Choroid plexus epithelial cell (primary cell): ENCODE measurements at regions not wholly inside any gene's neighbourhood (a gene's known extent, or its start where the extent isn't known, plus 50 kb on each side); places are given as distances from the start of the nearest gene placed in this dataset.

Experiments
- DNase-seq: peaks from one replicate; pipeline ENCODE4 v3.0.0-alpha.2; 2010; ENCODE audit warnings: low read depth
- H3K4me3 ChIP-seq: 2 replicates; pipeline ENCODE4 v1.5.1; 2011; ENCODE audit warnings: low read depth, mild to moderate bottlenecking, control low read depth, low read length, moderate library complexity
- TF ChIP-seq, protein P1 (sequence below): conservative IDR thresholded peaks from 2 replicates; pipeline ENCODE4 v1.5.1; 2011; ENCODE audit warnings: low read depth, mild to moderate bottlenecking, control low read depth, inconsistent platforms, low read length, moderate library complexity

DNA sequence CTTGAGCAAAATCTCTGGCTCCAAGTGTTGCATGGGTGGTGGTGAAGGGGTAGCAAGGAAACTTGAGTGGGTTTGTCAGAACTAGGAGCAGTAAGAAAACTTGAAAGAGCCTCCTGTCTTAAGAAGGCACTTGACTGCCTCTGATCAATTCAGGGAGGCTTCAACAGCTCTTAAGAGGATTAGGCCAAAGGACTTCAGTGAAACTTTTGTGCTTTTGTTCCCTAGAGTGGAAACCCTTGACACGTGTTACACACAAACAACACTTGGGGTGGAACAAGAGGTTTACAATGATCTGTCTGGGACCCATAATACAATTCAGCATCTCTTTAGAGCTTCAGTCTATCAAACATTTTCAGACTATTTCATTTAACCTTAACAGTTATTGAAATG, 80.1 kb upstream of the ARMC2 start:
- no peak for DNase-seq
- TF ChIP-seq, protein P1, sequence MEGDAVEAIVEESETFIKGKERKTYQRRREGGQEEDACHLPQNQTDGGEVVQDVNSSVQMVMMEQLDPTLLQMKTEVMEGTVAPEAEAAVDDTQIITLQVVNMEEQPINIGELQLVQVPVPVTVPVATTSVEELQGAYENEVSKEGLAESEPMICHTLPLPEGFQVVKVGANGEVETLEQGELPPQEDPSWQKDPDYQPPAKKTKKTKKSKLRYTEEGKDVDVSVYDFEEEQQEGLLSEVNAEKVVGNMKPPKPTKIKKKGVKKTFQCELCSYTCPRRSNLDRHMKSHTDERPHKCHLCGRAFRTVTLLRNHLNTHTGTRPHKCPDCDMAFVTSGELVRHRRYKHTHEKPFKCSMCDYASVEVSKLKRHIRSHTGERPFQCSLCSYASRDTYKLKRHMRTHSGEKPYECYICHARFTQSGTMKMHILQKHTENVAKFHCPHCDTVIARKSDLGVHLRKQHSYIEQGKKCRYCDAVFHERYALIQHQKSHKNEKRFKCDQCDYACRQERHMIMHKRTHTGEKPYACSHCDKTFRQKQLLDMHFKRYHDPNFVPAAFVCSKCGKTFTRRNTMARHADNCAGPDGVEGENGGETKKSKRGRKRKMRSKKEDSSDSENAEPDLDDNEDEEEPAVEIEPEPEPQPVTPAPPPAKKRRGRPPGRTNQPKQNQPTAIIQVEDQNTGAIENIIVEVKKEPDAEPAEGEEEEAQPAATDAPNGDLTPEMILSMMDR: no peak
- no peak overlapping the region for H3K4me3 ChIP-seq

DNA sequence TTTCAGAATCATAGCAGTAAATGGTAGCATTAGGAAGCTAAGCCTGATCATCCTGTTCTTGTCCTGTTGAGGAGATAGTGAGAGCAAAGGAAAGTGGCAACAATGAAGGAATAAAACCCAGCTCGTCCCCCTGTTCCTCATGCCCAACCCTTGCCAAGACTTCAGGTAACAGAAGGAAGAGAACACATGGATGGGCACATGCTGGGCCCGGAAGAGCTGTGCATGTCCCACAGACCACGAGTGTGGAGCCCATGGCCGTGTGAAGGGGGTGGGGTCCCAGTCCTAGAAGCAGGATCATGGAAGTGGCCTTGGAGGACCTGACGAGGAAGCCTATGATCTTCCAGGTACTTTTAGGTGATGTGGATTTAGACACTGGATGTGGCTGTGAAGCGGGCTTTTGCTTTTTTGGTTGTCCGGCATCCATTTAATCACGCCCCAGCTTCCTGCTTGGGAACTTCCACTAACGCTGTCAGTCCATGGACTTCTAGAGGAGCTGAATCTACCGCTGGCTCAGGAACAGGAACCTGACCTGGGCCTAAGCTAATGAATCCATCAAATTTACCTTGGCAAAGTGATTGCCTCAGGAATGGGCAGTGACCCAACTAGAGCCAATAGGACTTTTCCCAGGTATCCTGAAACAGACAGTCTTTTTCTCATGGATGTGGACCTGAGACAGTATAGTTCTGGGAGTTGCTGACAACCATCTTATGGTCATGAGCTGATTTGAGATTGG, 79.3 kb upstream of the ARMC2 start:
- no peak for DNase-seq
- H3K4me3 ChIP-seq: no peak overlapping the region
- TF ChIP-seq, protein P1: no peak

DNA sequence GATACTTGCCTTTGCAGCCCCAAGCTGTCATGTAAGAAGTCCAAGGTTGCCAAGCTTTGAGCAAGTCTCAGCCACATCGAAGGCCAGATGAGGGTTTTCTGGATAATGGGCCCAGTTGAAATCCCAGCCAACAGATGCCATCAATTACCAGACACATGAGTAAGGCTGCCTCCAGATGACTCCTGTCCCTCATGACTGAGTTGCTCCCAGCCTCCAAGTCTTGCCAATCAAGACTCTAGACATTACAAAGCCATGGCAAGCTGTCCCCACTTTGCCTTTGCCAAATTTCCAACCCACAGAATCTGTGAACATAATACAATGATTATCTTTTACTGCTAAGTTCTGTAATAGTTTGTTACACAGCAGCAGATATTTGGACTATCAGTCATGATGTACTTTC, 76.8 kb upstream of the ARMC2 start:
- DNase-seq: no peak
- no peak overlapping the region for H3K4me3 ChIP-seq
- TF ChIP-seq, protein P1: no peak

- TF ChIP-seq, protein P1: no peak
- H3K4me3 ChIP-seq: no peak overlapping the region
- DNase-seq: no peak
These were observed 73.7 kb upstream of the ARMC2 start for GRCh38 chr6:108774555-108774954.

DNA sequence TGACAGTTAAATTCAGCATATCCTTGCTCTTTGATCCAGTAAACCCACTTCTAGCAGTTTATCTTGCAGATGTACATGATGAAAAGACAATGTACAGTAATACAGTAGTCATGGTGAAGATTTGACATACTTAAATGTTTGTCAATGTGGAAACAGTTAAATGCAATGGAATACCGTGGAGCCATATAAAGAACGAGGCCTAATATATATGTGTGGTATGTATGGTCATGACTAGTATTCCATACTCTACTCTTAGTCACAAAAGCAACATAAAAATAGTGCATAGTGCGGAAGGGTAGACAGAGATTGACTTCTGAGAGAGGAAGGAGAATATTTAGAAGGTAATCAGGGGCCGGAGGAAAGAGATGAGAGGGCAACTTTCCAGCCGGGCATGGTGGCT, 70.7 kb upstream of the ARMC2 start:
- DNase-seq: no peak
- TF ChIP-seq, protein P1: no peak
- H3K4me3 ChIP-seq: no peak overlapping the region

- TF ChIP-seq, protein P1: no peak
- no peak overlapping the region for H3K4me3 ChIP-seq
- DNase-seq: no peak
These were observed 69.6 kb upstream of the ARMC2 start for GRCh38 chr6:108778421-108779186.
